Activated CD4-positive, alpha-beta T cell treated with anti-CD3 and anti-CD28 coated beads for 36 hours (primary cell): ENCODE measurements at regions not wholly inside any gene's neighbourhood (a gene's known extent, or its start where the extent isn't known, plus 50 kb on each side); places are given as distances from the start of the nearest gene placed in this dataset. TPM values are rescaled to one million over a fixed set of nuclear protein-coding genes. Genes with fewer than 3 reads are reported as not detected.

ENCODE experiments used
- ATAC-seq: fragments of 200-7000 bp; cut with Tn5 transposase; one replicate; pipeline ENCODE4 v1.10.0; 2021; ENCODE audit warnings: mild to moderate bottlenecking, moderate library complexity
- CTCF ChIA-PET: fragments of 350-600 bp; sonication (Branson Sonifier 250); formaldehyde crosslinking; loops from one replicate; lab custom pipeline; 2021; ENCODE audit warnings: antibody characterized with exemption; lab: Charles Lee
- POLR2A ChIA-PET: fragments of 350-600 bp; sonication (Branson Sonifier 250); formaldehyde crosslinking; loops from one replicate; lab custom pipeline; 2021; ENCODE audit warnings: antibody characterized with exemption, inconsistent platforms; lab: Charles Lee
- DNase-seq: peaks from one replicate; pipeline ENCODE4 v3.0.0-alpha.2; 2020
- H3K27ac Mint-ChIP-seq: one replicate; pipeline ENCODE4 v1.8.0; 2021; ENCODE audit warnings: mixed read lengths
- H3K27me3 Mint-ChIP-seq: one replicate; pipeline ENCODE4 v1.8.0; 2021; ENCODE audit warnings: mixed read lengths
- H3K36me3 Mint-ChIP-seq: one replicate; pipeline ENCODE4 v1.8.0; 2021; ENCODE audit warnings: low read depth, mixed read lengths
- H3K4me1 Mint-ChIP-seq: one replicate; pipeline ENCODE4 v1.8.0; 2021; ENCODE audit warnings: mixed read lengths
- H3K4me3 Mint-ChIP-seq: one replicate; pipeline ENCODE4 v1.8.0; 2021; ENCODE audit warnings: mild to moderate bottlenecking, moderate library complexity, mixed read lengths
- H3K9me3 Mint-ChIP-seq: one replicate; pipeline ENCODE4 v1.8.0; 2021; ENCODE audit warnings: low read depth, mixed read lengths
- intact Hi-C, 2 experiments: fragments of 100-400 bp; cut with DNase I in 1 of 2; cut with micrococcal nuclease in 1 of 2; formaldehyde crosslinking; loops; one replicate each; pipeline versions ENCODE4 v1.14.2 to v1.15.1; 2022 to 2024; cut with DNase I, micrococcal nuclease
- microRNA-seq: library from miRNA; unstranded; fragments of <30 nt; microRNA quantifications from one replicate; pipeline ENCODE4 v1.2.0, GENCODE V29; 2021; ENCODE audit warnings: borderline replicate concordance

DNA sequence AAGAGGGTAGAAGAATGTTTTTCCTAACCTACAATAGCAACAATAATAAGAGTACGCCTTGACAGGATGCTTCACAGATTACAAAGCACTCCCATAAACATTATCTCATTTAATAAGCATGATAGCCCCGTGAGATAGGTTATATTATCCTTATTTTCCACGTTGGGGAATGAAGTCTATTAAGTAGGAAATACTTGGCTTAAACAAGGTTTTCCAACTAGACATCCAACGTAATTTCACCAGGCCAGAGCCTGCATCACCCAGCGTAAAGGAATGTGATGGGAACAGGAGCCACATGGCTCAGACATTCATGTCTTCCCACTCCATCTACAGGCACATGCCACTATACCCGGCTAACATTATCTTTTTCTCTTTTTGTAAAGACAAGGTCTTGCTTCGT lies 223.4 kb upstream of the AMIGO2 start:
- peaks cover 70% of the 10 kb centered on the region for H3K4me1 Mint-ChIP-seq
- H3K4me3 Mint-ChIP-seq = no peak overlapping the region
- H3K27ac Mint-ChIP-seq = peak overlapping the region; percentile 86
- no peak for ATAC-seq
- intact Hi-C loops = loop anchor here in 1 of 2 experiments (2.0 kb wide), 1 partner anchor 26 kb away; no protein-coding TSS in a partner anchor
- ChIA-PET CTCF (interaction anchor here (0.6 to 2.7 kb wide), 8 partner anchors 25 to 271 kb away, joined by 3 to 16 read pairs (median 4); no protein-coding TSS in a partner anchor), POLR2A (no interaction called here)
- peaks cover 56% of the 10 kb centered on the region for H3K36me3 Mint-ChIP-seq
- no peaks in the 10 kb centered on the region for H3K27me3 Mint-ChIP-seq
- DNase-seq = no peak
- peaks cover 33% of the 10 kb centered on the region for H3K9me3 Mint-ChIP-seq

DNA sequence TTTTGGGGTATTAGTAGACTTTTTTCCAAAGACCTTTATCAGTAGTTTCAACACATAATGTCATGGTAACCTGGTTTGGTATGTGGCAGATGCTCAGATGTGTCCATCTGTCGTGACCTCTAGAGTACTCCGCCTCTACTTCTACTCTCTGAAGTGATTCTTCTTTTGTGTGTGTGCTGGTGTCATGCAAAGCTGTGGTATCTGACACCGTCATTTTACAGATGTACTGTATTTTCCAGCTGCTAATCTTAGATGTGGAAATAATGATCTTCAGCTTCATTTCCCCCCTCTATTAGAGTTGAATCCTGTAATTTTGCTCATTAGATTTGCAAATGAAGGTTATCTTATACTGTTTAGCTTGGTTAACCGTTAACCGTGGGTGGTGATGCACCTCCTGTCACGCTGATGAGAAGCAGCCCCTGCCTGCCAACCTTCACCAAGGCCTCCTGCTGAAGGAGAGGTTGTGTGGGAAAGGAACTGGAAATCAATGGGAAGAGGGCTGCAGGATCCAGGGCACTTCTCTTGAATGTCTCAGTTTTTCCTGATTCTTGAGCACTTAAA lies 222.4 kb upstream of the AMIGO2 start:
- peak; percentile 35 for DNase-seq
- CTCF ChIA-PET = interaction anchor here (0.6 to 2.7 kb wide), 13 partner anchors 24 to 270 kb away, joined by 3 to 16 read pairs (median 3); no protein-coding TSS in a partner anchor
- intact Hi-C loops = loop anchor here in 1 of 2 experiments (2.0 kb wide), 1 partner anchor 25 kb away; no protein-coding TSS in a partner anchor
- ATAC-seq = peak; percentile 74
- peak overlapping the region; percentile 26 for H3K4me3 Mint-ChIP-seq
- H3K9me3 Mint-ChIP-seq = peaks cover 30% of the 10 kb centered on the region
- POLR2A ChIA-PET = interaction anchor here (0.5 to 1.2 kb wide), 4 partner anchors 26 to 203 kb away, joined by 3 to 4 read pairs (median 3); no protein-coding TSS in a partner anchor
- H3K4me1 Mint-ChIP-seq = peaks cover 68% of the 10 kb centered on the region
- peaks cover 49% of the 10 kb centered on the region for H3K36me3 Mint-ChIP-seq
- no peaks in the 10 kb centered on the region for H3K27me3 Mint-ChIP-seq
- H3K27ac Mint-ChIP-seq = peak overlapping the region; percentile 86

DNA sequence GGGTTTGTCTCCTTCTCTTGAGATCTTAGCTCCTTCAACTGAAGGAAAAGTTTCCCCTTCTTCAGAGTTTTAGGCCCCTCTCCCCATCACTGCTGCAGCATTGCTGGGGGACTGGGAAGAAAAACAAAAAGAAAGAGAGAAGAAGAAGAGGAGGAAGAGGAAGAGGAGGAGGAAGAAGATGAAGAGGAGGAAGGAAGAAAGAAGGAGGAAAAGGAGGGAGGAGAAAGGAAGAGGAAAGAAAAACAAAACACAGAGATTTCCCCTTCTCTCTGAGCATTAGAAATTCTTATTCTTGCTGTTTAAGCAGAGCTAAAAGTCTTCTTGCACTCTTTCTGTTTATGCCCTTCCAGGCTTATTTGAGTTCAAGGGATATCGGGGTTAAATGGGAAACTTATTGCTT lies 219.8 kb upstream of the AMIGO2 start:
- ATAC-seq = no peak
- no peak for DNase-seq
- Mint-ChIP-seq H3K4me1 (peaks cover 70% of the 10 kb centered on the region), H3K36me3 (peaks cover 30% of the 10 kb centered on the region), H3K9me3 (peaks cover 23% of the 10 kb centered on the region), H3K27me3 (no peaks in the 10 kb centered on the region), H3K4me3 (no peak overlapping the region), H3K27ac (peak overlapping the region; percentile 91)
- CTCF ChIA-PET = no interaction called here
- intact Hi-C loops = no loop called here
- POLR2A ChIA-PET = interaction anchor here (0.6 kb wide), 1 partner anchor 22 kb away, joined by 3 read pairs; no protein-coding TSS in a partner anchor

DNA sequence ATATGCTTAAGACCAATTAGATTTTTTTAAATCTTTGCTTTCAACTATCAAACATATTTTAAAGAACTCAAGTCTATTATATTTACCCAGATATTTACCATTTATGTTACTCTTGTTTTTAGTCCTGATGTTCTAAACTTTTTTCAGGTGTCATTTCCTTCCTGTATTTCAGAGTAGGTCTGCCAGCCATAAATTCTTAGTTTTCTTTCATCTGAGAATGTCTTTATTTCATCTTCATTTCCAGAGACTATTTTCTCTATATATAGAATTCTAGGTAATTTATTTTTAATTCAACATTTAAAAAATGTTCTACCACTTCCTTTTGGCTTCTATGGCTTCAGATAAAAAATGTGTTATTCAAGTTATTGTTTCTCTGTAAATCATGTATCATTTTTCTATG lies 218.2 kb upstream of the AMIGO2 start:
- POLR2A ChIA-PET = no interaction called here
- Mint-ChIP-seq H3K4me3 (no peak overlapping the region), H3K9me3 (peaks cover 16% of the 10 kb centered on the region), H3K4me1 (peaks cover 57% of the 10 kb centered on the region), H3K36me3 (peaks cover 18% of the 10 kb centered on the region), H3K27ac (peak overlapping the region; percentile 91), H3K27me3 (no peaks in the 10 kb centered on the region)
- no peak for ATAC-seq
- CTCF ChIA-PET = interaction anchor here (0.7 to 2.0 kb wide), 3 partner anchors 8 to 100 kb away, joined by 3 to 8 read pairs (median 3); no protein-coding TSS in a partner anchor
- intact Hi-C loops = no loop called here
- no peak for DNase-seq

DNA sequence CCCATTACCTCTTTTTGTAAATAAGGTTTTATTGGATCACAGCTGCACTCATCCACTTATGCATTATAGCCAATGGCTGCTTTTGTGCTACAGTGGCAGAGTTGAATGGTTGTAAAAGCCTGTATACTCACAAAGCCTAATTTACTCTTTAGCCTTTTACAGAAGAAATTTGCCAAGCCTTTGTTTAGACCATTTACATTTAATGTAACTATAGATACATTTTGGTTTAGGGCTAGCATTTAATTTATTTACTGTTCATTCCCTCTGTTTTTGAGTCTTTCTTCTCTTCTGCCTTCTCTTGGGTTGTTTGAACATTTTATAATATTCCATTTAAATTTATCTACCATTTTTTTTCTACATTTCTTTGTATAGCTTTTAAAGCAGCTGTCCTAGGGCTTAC lies 217.1 kb upstream of the AMIGO2 start:
- H3K9me3 Mint-ChIP-seq = peaks cover 13% of the 10 kb centered on the region
- no peak overlapping the region for H3K4me3 Mint-ChIP-seq
- no peak overlapping the region for H3K27ac Mint-ChIP-seq
- intact Hi-C loops = no loop called here
- DNase-seq = no peak
- peaks cover 14% of the 10 kb centered on the region for H3K36me3 Mint-ChIP-seq
- ChIA-PET CTCF (interaction anchor here (0.9 to 2.0 kb wide), 3 partner anchors 10 to 101 kb away, joined by 3 to 8 read pairs (median 8); no protein-coding TSS in a partner anchor), POLR2A (no interaction called here)
- H3K4me1 Mint-ChIP-seq = peaks cover 45% of the 10 kb centered on the region
- H3K27me3 Mint-ChIP-seq = no peaks in the 10 kb centered on the region
- ATAC-seq = no peak

DNA sequence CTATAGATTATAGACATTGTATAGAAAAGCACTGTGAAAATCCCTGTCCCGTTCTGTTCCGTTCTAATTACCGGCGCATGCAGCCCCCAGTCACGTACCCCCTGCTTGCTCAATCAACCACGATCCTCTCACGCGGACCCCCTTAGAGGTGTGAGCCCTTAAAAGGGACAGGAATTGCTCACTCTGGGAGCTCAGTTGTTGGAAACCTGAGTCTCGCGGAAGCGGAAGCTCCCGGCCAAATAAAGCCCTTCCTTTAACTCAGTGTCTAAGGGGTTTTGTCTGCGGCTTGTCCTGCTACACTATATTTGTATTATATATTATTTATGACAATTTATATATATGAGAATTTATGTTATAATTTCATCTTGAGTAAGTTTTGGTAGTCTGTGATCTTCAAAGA lies 213.6 kb upstream of the AMIGO2 start:
- DNase-seq (no peak), ATAC-seq (no peak)
- ChIA-PET CTCF (interaction anchor here (1.1 kb wide), 1 partner anchor 54 kb away, joined by 3 read pairs; no protein-coding TSS in a partner anchor), POLR2A (no interaction called here)
- Mint-ChIP-seq H3K27ac (no peak overlapping the region), H3K36me3 (peaks cover 4% of the 10 kb centered on the region), H3K27me3 (no peaks in the 10 kb centered on the region), H3K4me1 (peaks cover 24% of the 10 kb centered on the region), H3K4me3 (no peak overlapping the region), H3K9me3 (peaks cover 7% of the 10 kb centered on the region)
- intact Hi-C loops = no loop called here

DNA sequence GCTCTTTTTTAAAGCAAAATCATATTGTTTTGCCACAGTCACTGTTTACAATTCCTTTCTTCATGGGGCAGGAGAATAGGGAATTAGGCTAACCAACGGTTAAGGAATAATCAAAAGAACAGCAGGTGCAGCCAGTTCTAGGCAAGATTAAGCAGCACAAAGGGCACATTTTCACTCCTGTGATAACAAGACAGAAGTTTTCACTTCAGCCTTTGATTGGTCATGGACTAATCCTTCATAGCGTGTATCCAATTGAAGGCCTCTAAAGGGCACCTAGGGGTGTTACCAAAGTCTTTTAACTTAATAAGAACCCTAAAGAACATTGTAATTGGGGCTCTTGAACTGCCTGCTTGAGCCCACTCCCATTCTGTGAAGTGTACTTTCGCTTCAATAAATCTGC lies 206.9 kb upstream of the AMIGO2 start:
- Mint-ChIP-seq H3K4me1 (peaks cover 22% of the 10 kb centered on the region), H3K4me3 (no peak overlapping the region), H3K36me3 (peaks cover 4% of the 10 kb centered on the region), H3K9me3 (peaks cover 2% of the 10 kb centered on the region), H3K27ac (peak overlapping the region; percentile 74), H3K27me3 (no peaks in the 10 kb centered on the region)
- intact Hi-C loops = no loop called here
- POLR2A ChIA-PET = no interaction called here
- CTCF ChIA-PET = no interaction called here
- DNase-seq (no peak), ATAC-seq (no peak)

Small RNA genes lying in the stretch of these regions (microRNA-seq; reads per million reads assigned to microRNA genes)
- not detected for gene MIR4494
